GM18873 (cell line): ENCODE measurements at regions not wholly inside any gene's neighbourhood (a gene's known extent, or its start where the extent isn't known, plus 50 kb on each side); places are given as distances from the start of the nearest gene placed in this dataset.
"Not testable (repeated sequence)": the region's sequence is repeated elsewhere in the genome, so short reads cannot be mapped to it uniquely, and the experiment has no call there.

ENCODE experiments used
- ATAC-seq: cut with Tn5 transposase; IDR thresholded peaks from one replicate; pipeline ENCODE4 v1.9.1; 2021; ENCODE audit warnings: mild to moderate bottlenecking, moderate library complexity, moderate number of reproducible peaks; ENCODE audit not compliant: unreplicated experiment, low FRiP score

DNA sequence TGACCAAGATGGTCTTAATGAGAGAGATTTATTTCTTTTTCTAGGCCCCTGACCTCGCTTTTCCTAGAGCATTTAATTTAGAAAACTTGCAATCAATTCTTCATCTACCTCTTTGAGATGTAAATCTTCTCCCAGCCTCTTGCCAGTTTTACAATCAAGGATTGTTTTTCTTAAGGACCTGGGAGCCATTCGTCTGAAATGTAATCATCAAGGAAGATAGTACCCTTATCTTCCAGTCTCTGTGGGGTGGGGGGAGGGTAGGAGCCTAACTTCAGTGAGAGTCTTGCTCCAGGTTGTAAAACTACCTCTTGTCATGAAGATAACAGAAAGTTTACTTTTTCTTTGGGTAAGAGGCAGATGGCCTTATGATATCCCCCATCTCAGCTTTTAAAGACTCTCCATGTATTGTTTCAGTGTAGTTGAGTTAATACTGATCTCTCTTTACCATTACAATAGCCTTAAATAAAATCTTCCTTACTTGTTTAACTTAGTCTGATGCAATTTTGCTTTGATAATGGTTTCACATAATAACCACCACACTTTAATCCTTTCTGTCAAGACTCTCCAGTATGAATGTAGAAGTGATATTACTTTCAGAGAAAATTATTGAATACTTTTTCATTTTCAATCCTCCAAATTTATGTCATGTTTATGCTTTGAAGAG lies 110.2 kb upstream of the CPHXL start:
- ATAC-seq = no peak

DNA sequence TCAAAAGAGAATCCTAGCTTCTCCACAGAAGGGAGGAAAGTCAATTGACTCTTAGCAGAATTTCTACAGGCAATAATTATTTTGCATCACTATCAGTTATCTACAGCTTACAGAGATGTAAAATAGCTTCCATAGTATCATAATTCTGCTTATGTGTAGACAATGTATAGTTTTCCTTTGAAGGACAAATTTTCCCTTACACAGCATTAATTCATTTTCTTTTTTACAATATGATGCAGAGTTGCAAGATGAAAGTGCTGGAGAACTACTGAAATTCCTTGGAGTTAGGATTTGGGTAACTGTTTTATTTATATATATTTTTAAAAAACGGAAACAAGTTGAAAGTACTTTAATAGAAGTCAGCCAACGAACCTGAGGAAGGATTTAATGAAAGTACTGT lies 111.0 kb upstream of the CPHXL start:
- ATAC-seq = no peak

DNA sequence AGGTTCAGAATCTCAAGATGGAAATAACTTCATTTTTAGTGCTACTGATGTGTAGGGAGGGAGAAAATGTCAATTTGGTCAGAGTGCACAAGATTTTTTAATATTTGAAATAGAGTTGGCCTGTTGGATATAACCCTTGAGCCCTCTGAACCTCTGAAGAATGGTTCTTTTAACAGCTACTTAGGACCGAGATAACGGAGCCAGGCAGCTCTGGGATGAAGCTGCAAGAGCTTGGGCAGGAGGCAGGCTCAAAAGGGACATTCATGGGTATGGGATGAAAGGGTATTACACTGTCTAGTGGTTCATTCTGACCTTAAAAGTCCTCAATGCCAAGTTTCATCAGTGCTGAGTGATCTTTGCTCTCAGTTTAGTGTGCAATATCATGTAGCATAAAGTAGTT lies 111.4 kb upstream of the CPHXL start:
- ATAC-seq = no peak

DNA sequence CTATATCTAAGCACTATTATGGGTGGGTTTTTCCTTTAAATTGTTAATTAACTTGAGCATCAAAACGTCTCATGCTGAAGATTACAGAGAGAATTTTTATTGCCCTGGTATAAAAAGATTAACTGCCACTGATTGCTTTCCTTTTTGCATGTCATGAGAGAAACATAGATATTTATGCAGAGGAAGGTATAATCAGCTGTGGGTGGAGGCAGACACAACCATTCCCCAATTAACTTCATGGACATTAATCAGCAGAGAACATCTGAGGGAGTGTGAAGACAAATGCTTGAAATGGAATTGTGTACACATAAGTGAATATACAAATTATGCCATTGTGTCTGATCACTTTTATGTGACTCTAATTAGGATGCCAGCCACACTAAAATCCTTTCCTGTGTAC lies 115.2 kb upstream of the CPHXL start:
- no peak for ATAC-seq

DNA sequence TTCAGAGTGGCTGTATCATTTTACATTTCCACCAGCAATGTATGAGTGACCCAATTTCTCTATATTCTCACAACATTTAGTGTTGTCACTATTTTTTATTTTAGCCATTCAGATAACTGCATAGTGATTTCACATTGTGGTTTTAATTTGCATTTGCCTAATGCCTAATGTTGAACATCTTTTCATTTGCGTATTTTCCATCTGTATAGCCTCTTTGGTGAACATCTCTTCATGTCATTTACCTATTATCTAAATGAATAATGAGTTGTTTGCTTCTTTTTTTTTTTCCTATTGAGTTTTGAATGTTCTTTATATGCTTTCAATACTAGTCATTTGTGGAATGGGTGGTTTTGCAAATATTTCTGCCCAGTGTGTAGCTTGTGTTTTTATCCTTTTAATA lies 120.9 kb upstream of the CPHXL start:
- no peak for ATAC-seq

GRCh38 chr16:75854152-75854551 lies 127.9 kb upstream of the CPHXL start:
- ATAC-seq = no peak

- no peak for ATAC-seq
Observed at GRCh38 chr16:75860326-75861053, 134.2 kb upstream of the CPHXL start.

DNA sequence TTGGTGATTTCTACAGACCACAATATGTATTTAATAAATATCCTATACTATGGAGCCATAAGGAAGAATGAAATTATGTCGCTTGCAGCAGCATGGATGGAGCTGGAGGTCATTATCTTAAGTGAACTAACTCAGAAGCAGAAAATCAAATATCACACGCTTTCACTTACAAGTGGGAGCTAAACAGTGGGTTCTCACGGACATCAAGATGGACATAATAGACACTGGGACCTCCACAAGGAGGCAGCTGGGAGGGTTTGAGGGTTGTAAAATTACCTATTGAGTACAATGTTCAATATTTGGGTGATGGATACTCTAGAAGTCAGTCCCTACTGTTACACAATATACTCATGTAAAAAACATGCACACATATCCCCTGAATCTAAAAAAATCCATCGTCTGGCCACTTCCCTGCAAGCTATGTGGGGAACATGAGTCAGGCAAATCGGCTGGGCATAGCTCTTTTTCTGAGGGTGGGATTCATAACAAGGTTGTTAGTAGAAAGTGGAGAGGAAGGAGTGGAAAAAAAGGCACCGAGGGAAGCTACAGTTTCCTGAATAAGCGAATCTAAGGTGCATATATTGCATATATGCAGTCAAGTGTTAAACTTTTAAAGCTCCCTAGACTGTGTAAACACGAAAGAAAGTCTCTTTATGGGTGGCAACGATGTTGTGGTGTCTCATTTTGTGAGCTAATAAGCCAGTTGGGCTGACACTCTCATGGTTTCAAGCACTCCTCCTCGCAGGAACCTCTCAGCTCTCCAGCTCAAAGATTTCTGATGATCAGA lies 135.2 kb upstream of the CPHXL start:
- no peak for ATAC-seq

DNA sequence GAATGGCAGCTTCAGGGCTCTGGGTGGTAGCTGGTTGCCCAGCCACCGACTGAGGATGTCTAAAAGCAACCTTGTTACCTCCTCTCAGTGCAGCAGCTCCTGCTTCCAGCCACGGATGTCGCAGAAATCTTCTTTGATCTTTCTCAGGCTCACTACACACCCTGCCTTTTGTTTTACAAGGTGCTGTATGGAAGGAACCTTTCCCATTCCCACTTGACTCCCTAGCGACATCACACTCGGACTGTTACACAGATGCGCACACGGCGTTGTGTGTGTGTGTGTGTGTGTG lies 135.8 kb upstream of the CPHXL start:
- ATAC-seq = no peak

DNA sequence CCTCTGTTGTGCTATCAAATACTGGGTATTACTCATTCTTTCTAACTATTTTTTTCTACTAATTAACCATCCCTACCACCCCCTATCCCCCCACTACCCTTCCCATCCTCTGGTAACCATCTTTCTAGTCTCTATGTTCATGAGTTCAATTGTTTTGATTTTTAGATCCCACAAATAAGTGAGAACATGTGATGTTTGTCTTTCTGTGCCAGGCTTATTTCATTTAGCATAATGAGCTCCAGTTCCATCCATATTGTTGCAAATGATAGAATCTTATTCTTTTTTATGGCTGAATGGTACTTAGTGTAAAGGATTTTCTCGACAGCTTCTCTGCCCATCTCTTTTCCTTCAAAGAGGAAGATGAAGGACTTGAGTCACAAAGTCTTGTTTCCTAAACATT lies 138.0 kb upstream of the CPHXL start:
- no peak for ATAC-seq

DNA sequence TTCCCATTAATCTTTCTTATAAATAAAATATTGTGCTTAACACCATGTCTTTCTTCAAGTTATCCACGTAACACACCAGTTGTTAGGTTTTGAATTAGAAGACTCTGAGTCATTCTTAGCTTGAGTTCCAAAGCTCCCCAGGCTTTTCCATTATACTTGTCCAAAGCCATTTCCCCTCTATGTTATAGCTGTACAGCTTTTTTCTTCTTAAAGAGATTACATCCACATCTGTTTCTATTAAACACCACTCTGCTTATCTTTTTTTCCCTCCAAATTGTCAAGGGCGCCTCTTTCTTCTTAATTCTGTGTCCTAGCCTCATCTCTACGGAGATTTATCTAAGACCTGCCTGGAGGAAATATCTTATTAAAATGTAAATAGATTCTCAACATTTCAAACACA lies 139.4 kb upstream of the CPHXL start:
- ATAC-seq = no peak

- ATAC-seq = no peak
Observed at GRCh38 chr16:75868636-75869632, 142.6 kb upstream of the CPHXL start.

- not testable (repeated sequence) for ATAC-seq
Observed at GRCh38 chr16:75881280-75881679, 155.0 kb upstream of the CPHXL start.

GRCh38 chr16:75899163-75899562 lies 172.9 kb upstream of the CPHXL start:
- no peak for ATAC-seq

- ATAC-seq = no peak
Observed at GRCh38 chr16:75908331-75909117, 182.2 kb upstream of the CPHXL start.

DNA sequence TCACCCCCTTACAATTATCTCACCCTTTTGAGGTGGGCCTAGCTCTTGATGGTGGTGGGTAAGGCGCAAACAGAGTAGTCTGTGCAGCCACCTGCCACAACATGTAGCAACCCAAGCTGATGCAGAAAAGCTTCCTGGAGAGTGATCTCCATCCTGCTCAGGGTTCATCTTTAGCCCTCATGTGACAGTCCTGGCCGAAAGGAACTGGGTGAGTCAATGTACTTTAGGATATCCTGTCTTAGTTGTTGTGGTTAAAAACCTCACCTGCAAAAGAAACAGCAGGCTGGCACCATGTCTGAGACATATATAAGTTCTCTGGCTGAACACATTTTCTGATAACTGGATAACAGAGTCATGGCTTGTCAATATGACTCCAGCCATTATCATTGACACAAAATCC lies 183.5 kb upstream of the CPHXL start:
- no peak for ATAC-seq

GRCh38 chr16:75911896-75912295 lies 185.6 kb upstream of the CPHXL start:
- ATAC-seq = no peak

DNA sequence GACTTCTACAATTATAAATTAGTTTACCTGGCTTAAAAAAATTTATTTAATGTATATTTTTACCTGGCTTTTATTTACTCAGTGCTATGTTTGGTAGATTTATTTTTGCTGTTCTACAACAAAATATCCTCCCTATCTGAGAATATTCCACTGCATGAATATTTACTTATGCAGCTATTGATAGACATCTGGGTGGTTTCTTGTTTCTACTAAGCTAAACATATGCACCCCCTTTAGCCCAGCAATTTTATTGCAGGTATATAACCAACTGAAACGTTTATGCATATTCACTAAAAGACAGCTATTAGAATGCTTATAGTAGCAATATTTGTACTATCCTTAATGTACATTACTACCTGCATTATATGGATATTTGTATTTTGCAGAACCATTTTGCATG lies 187.7 kb upstream of the CPHXL start:
- no peak for ATAC-seq

DNA sequence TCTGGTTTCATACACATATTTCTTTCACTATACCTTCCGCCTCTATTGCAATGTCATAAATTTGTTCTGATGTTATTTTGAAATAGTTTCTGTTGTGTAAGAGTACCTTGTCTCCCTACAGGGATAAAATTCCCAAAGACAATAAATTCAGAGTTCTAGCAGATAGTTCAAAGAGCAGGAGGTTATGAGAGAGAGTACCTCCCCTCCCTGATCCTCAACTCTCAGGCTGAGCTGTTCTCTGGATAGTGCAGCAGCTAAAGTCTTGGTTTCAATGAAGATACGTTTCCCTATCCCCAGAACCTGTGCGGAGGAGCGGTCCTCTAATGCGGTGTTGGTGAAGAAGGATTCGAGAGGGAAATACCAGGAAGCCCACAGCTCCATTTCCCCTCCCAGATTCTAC lies 190.2 kb upstream of the CPHXL start:
- no peak for ATAC-seq

GRCh38 chr16:75918109-75918508 lies 191.8 kb upstream of the CPHXL start:
- ATAC-seq = no peak
